Karpas-422 (cell line): ENCODE measurements at regions not wholly inside any gene's neighbourhood (a gene's known extent, or its start where the extent isn't known, plus 50 kb on each side); places are given as distances from the start of the nearest gene placed in this dataset.

Source experiments
- DNase-seq: peaks from one replicate; pipeline ENCODE4 v3.0.0-alpha.2; 2015
- H2AFZ ChIP-seq: fragments of 200-600 bp; sonication (generic); 2 replicates; pipeline ENCODE4 v1.6.1; 2014; ENCODE audit warnings: antibody characterized with exemption, low read length, mixed read lengths
- H3K27ac ChIP-seq: fragments of 200-600 bp; sonication (generic); 2 replicates; pipeline ENCODE4 v1.5.1; 2014; ENCODE audit warnings: mild to moderate bottlenecking, low read length, moderate library complexity
- H3K27me3 ChIP-seq: fragments of 200-600 bp; sonication (generic); 2 replicates; pipeline ENCODE4 v1.6.1; 2014; ENCODE audit warnings: low read length, mixed read lengths
- H3K36me3 ChIP-seq: fragments of 200-600 bp; sonication (generic); 2 replicates; pipeline ENCODE4 v1.6.1; 2014; ENCODE audit warnings: low read length, mixed read lengths; ENCODE audit not compliant: insufficient read depth
- H3K4me1 ChIP-seq: fragments of 200-600 bp; sonication (generic); 2 replicates; pipeline ENCODE4 v1.6.1; 2014; ENCODE audit warnings: mild to moderate bottlenecking, low read length, mixed read lengths
- H3K4me2 ChIP-seq: fragments of 200-600 bp; sonication (generic); 2 replicates; pipeline ENCODE4 v1.6.1; 2014; ENCODE audit warnings: low read length, low read depth, mild to moderate bottlenecking; ENCODE audit not compliant: poor library complexity, severe bottlenecking
- H3K4me3 ChIP-seq: fragments of 200-600 bp; sonication (generic); 2 replicates; pipeline ENCODE4 v1.5.1; 2014; ENCODE audit warnings: mild to moderate bottlenecking, antibody characterized with exemption, low read length, mixed read lengths
- H3K79me2 ChIP-seq: fragments of 200-600 bp; sonication (generic); 2 replicates; pipeline ENCODE4 v1.6.1; 2014; ENCODE audit warnings: mild to moderate bottlenecking, low read length, mixed read lengths
- H3K9ac ChIP-seq: fragments of 200-600 bp; sonication (generic); 2 replicates; pipeline ENCODE4 v1.6.0; 2014; ENCODE audit warnings: low read length
- H3K9me2 ChIP-seq: fragments of 200-600 bp; sonication (generic), shearing (Covaris generic); replicated peaks from 2 replicates; pipeline ENCODE4 v1.6.0; 2014; ENCODE audit warnings: mild to moderate bottlenecking, low read length, moderate library complexity; ENCODE audit not compliant: insufficient read depth
- H3K9me3 ChIP-seq: fragments of 300-700, 200-600 bp; sonication (generic); 2 replicates; pipeline ENCODE4 v1.6.1; 2014; ENCODE audit warnings: low read length, mixed read lengths
- H4K20me1 ChIP-seq: fragments of 200-600 bp; sonication (generic); 2 replicates; pipeline ENCODE4 v1.6.1; 2014; ENCODE audit warnings: mild to moderate bottlenecking, antibody characterized with exemption, low read length, low read depth; ENCODE audit not compliant: insufficient read depth

- H3K36me3 ChIP-seq = no peaks in the 10 kb centered on the region
- H3K4me2 ChIP-seq = no peak overlapping the region
- H3K4me3 ChIP-seq = no peak overlapping the region
- H4K20me1 ChIP-seq = no peaks in the 10 kb centered on the region
- no peaks in the 10 kb centered on the region for H3K79me2 ChIP-seq
- no peak for DNase-seq
- no peaks in the 10 kb centered on the region for H3K9me3 ChIP-seq
- H3K9ac ChIP-seq = no peak overlapping the region
- no peaks in the 10 kb centered on the region for H3K9me2 ChIP-seq
- H2AFZ ChIP-seq = no peak overlapping the region
- no peak overlapping the region for H3K27ac ChIP-seq
- no peaks in the 10 kb centered on the region for H3K27me3 ChIP-seq
- no peaks in the 10 kb centered on the region for H3K4me1 ChIP-seq
Observed at GRCh38 chr3:104596054-104596453, 770.7 kb upstream of the ALCAM start.

GRCh38 chr3:104596551-104596950 lies 770.2 kb upstream of the ALCAM start:
- Histone ChIP-seq H3K27ac (no peak overlapping the region), H4K20me1 (no peaks in the 10 kb centered on the region), H3K4me1 (no peaks in the 10 kb centered on the region), H3K9me3 (no peaks in the 10 kb centered on the region), H2AFZ (no peak overlapping the region), H3K4me2 (no peak overlapping the region), H3K36me3 (no peaks in the 10 kb centered on the region), H3K79me2 (no peaks in the 10 kb centered on the region), H3K4me3 (no peak overlapping the region), H3K9me2 (no peaks in the 10 kb centered on the region), H3K27me3 (no peaks in the 10 kb centered on the region), H3K9ac (no peak overlapping the region)
- peak; percentile 79 for DNase-seq

- no peak overlapping the region for H3K4me2 ChIP-seq
- no peaks in the 10 kb centered on the region for H3K79me2 ChIP-seq
- no peaks in the 10 kb centered on the region for H4K20me1 ChIP-seq
- no peak overlapping the region for H3K4me3 ChIP-seq
- H2AFZ ChIP-seq = no peak overlapping the region
- H3K9me2 ChIP-seq = no peaks in the 10 kb centered on the region
- H3K27me3 ChIP-seq = no peaks in the 10 kb centered on the region
- DNase-seq = no peak
- H3K9ac ChIP-seq = no peak overlapping the region
- H3K27ac ChIP-seq = no peak overlapping the region
- no peaks in the 10 kb centered on the region for H3K36me3 ChIP-seq
- H3K4me1 ChIP-seq = no peaks in the 10 kb centered on the region
- no peaks in the 10 kb centered on the region for H3K9me3 ChIP-seq
Observed at GRCh38 chr3:104598848-104599511, 767.7 kb upstream of the ALCAM start.

GRCh38 chr3:104604326-104605010 lies 762.2 kb upstream of the ALCAM start:
- Histone ChIP-seq H3K4me2 (no peak overlapping the region), H3K9me2 (no peaks in the 10 kb centered on the region), H3K4me3 (no peak overlapping the region), H3K36me3 (no peaks in the 10 kb centered on the region), H3K9me3 (no peaks in the 10 kb centered on the region), H3K27ac (no peak overlapping the region), H3K79me2 (no peaks in the 10 kb centered on the region), H3K27me3 (no peaks in the 10 kb centered on the region), H3K4me1 (peaks cover 5% of the 10 kb centered on the region; the same call in 1 of the 2 replicates), H3K9ac (no peak overlapping the region), H4K20me1 (no peaks in the 10 kb centered on the region), H2AFZ (no peak overlapping the region)
- no peak for DNase-seq

GRCh38 chr3:104606812-104607211 lies 759.9 kb upstream of the ALCAM start:
- Histone ChIP-seq H2AFZ (no peak overlapping the region), H3K4me3 (no peak overlapping the region), H3K36me3 (no peaks in the 10 kb centered on the region), H3K4me1 (peaks cover 5% of the 10 kb centered on the region; the same call in 1 of the 2 replicates), H4K20me1 (no peaks in the 10 kb centered on the region), H3K79me2 (no peaks in the 10 kb centered on the region), H3K9me3 (no peaks in the 10 kb centered on the region), H3K9ac (no peak overlapping the region), H3K27ac (no peak overlapping the region), H3K9me2 (no peaks in the 10 kb centered on the region), H3K27me3 (no peaks in the 10 kb centered on the region), H3K4me2 (no peak overlapping the region)
- no peak for DNase-seq

- no peak overlapping the region for H3K4me3 ChIP-seq
- no peak overlapping the region for H3K27ac ChIP-seq
- H4K20me1 ChIP-seq = no peaks in the 10 kb centered on the region
- no peak overlapping the region for H3K9ac ChIP-seq
- no peaks in the 10 kb centered on the region for H3K27me3 ChIP-seq
- H2AFZ ChIP-seq = no peak overlapping the region
- no peak overlapping the region for H3K4me2 ChIP-seq
- no peaks in the 10 kb centered on the region for H3K9me3 ChIP-seq
- no peaks in the 10 kb centered on the region for H3K36me3 ChIP-seq
- H3K79me2 ChIP-seq = no peaks in the 10 kb centered on the region
- no peaks in the 10 kb centered on the region for H3K4me1 ChIP-seq
- DNase-seq = no peak
- H3K9me2 ChIP-seq = no peaks in the 10 kb centered on the region
Observed at GRCh38 chr3:104610730-104611652, 755.7 kb upstream of the ALCAM start.

- Histone ChIP-seq H3K79me2 (no peaks in the 10 kb centered on the region), H3K27ac (no peak overlapping the region), H3K4me1 (no peaks in the 10 kb centered on the region)
Observed at GRCh38 chr3:104612218-104612617, 754.5 kb upstream of the ALCAM start.

GRCh38 chr3:104614564-104614963 lies 752.1 kb upstream of the ALCAM start:
- no peak overlapping the region for H3K27ac ChIP-seq
- no peak overlapping the region for H3K9ac ChIP-seq
- no peaks in the 10 kb centered on the region for H4K20me1 ChIP-seq
- H2AFZ ChIP-seq = no peak overlapping the region
- no peaks in the 10 kb centered on the region for H3K9me3 ChIP-seq
- H3K79me2 ChIP-seq = no peaks in the 10 kb centered on the region
- H3K4me2 ChIP-seq = no peak overlapping the region
- no peaks in the 10 kb centered on the region for H3K36me3 ChIP-seq
- no peaks in the 10 kb centered on the region for H3K27me3 ChIP-seq
- DNase-seq = no peak
- no peaks in the 10 kb centered on the region for H3K9me2 ChIP-seq
- H3K4me1 ChIP-seq = no peaks in the 10 kb centered on the region
- no peak overlapping the region for H3K4me3 ChIP-seq

More at GRCh38 chr3:104612218-104612617, 754.5 kb upstream of the ALCAM start:
- Histone ChIP-seq H3K4me2 (no peak overlapping the region), H3K9me2 (no peaks in the 10 kb centered on the region), H3K27me3 (no peaks in the 10 kb centered on the region), H3K4me3 (no peak overlapping the region), H3K36me3 (no peaks in the 10 kb centered on the region), H4K20me1 (no peaks in the 10 kb centered on the region), H3K9me3 (no peaks in the 10 kb centered on the region), H2AFZ (no peak overlapping the region), H3K9ac (no peak overlapping the region)
- no peak for DNase-seq
